NCI-H524 treated with DMSO at 0.1 percent for 48 hours (cell line): ENCODE measurements at regions not wholly inside any gene's neighbourhood (a gene's known extent, or its start where the extent isn't known, plus 50 kb on each side); places are given as distances from the start of the nearest gene placed in this dataset.

Experiments
- DNase-seq: peaks from one replicate; lab custom pipeline; 2025; lab: John Stamatoyannopoulos, UW

DNA sequence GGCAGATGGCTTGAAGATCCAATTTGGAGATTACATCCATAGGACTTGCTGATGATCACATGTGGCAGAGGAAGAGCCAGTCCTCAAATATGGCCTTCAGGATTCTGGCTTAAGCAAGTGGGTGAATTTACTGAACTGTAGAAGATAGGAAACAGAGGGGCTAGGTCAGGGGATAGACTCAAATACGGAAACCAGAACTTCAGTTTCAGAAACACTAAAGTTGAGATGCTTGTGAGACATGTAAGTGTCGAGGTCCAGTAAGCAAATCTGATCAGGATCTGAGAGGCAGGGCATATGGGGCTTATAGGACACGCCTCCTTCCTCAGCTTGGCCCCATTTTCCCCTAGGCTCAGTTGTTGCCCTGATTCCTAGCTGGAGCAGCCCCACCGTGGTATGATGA is 107.7 kb downstream of the LBH start:
- DNase-seq, result no peak

- no peak for DNase-seq
These were observed 105.4 kb upstream of the LCLAT1 start for GRCh38 chr2:30341500-30342267.

GRCh38 chr2:30346471-30347169 is 100.4 kb upstream of the LCLAT1 start:
- no peak for DNase-seq

DNA sequence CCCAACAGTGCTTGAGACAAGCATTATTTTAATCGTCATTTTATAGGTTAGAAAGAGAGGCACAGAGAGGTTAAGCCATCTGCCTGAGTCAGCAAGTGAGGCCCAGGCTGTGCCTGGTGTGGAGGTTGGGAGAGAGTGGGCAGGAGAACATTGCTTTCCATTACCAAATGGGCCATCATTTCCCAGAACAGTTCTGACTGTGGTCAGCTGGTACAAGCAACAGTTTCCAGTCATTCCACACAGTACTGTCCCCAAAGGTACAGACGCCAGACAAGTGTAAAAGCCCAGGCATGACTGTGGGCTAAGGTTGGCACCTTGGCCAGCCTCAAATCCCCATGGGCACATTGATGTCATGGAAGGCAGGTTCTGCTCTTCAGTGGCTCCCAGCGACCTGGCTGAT is 98.2 kb upstream of the LCLAT1 start:
- DNase-seq, result no peak

DNA sequence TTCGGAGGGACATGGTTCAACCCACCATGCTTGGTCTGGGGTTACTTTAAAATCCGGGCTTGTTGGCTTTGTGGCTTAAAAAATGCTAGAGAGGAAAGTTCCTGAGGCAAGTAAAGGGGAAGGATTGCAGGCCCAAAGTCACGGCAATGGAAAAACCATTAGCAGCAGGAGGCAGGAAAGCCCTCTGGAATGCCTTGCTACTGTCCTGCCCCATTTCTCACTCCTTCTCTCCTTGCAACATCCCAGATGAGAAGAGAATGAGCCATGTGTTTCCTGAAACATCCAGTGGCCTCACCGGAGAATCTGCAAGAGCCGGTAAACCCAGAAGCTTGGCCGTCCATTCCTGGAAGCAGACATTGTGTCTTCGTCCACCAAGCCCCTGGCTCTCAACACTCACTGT is 97.4 kb upstream of the LCLAT1 start:
- DNase-seq, result no peak

- DNase-seq, result no peak
These were observed 95.9 kb upstream of the LCLAT1 start for GRCh38 chr2:30351116-30351515.

- no peak for DNase-seq
These were observed 95.1 kb upstream of the LCLAT1 start for GRCh38 chr2:30351949-30352348.

GRCh38 chr2:30354150-30354549 is 92.9 kb upstream of the LCLAT1 start:
- DNase-seq, result no peak

DNA sequence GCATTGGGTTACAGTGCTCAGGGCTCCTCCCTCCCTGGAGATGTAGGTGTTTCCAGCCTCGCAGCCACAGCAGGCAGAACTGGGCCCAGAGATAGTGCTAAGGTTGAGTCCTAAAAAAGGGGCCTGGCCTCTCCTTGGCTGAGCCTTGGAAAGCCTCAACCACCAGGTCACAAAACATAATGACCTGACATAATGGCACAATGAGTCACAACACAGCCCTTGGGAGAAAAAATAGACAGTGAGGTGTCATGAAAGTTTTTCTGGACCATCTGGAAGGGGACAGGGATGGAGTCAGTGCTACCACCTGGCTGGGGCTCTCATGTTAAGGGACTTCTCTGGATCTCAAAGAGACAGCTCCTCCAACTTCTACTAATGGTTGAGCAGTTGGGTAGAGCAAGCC is 92.4 kb upstream of the LCLAT1 start:
- no peak for DNase-seq

- DNase-seq, result no peak
These were observed 91.7 kb upstream of the LCLAT1 start for GRCh38 chr2:30355306-30355705.

DNA sequence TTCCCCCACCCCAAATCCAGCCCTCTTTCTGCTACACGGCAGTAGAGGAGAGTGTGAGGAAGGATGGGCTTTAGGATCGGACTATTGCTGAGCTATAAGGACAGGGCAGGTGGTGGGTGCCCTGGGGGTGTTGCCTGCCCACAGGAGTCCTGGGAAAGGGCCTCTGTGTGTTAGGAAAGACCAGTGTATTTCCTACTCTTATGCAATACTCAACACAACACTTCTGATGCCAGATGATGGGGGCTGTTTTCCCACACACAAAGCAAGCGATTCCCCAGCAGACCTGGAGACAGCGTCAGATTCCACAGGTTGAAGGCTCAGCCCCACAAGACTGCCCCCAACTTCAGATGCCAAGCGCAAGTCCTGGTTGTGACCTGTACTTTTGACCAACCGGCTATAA is 91.0 kb upstream of the LCLAT1 start:
- no peak for DNase-seq

- DNase-seq, result no peak
These were observed 90.3 kb upstream of the LCLAT1 start for GRCh38 chr2:30356776-30357175.

- no peak for DNase-seq
These were observed 88.7 kb upstream of the LCLAT1 start for GRCh38 chr2:30358351-30358750.

GRCh38 chr2:30358842-30359241 is 88.2 kb upstream of the LCLAT1 start:
- DNase-seq, result peak; percentile 97

GRCh38 chr2:30359644-30360167 is 87.3 kb upstream of the LCLAT1 start:
- peak; percentile 87 for DNase-seq

- no peak for DNase-seq
These were observed 85.2 kb upstream of the LCLAT1 start for GRCh38 chr2:30361751-30362394.

- no peak for DNase-seq
These were observed 84.5 kb upstream of the LCLAT1 start for GRCh38 chr2:30362468-30363081.

DNA sequence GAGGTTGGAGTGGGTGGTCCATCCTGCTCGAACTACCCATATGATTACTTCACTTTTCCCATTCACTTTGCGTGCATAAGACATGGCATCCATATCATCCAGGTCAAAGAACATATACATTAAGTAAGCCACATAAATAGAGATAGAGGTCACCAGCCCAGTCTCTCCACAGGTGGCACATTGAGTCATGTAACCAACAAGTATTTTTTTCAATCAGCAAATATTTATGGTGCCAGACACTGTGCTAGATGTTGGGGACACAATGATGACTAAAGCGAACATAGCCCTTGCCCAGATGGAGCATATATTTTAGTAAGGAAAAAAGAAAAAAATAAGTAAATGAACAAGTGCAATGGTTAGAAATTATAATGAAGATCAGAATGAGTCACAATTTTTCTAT is 83.6 kb upstream of the LCLAT1 start:
- DNase-seq, result no peak

DNA sequence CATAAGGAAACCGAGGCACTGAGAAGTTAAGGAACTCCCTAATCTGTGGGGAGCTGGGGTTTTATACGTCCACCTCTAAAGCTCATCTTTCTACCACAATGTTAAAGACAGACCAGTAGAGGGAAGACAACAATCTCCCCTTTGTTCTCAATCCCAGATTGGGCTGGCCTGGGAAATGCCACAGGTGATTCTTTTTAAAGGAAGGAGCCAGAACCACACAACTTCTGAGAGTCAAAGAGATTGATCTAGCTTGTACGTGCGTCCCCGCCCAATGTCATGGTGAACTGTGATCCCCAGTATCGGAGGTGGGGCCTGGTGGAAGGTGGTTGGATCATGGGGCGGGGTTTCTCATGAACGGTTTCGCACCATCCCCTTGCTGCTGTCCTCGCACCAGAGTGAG is 81.8 kb upstream of the LCLAT1 start:
- no peak for DNase-seq

- no peak for DNase-seq
These were observed 80.8 kb upstream of the LCLAT1 start for GRCh38 chr2:30366199-30366691.

GRCh38 chr2:30367232-30368070 is 79.6 kb upstream of the LCLAT1 start:
- no peak for DNase-seq
